GM20000 (cell line): ENCODE measurements at regions not wholly inside any gene's neighbourhood (a gene's known extent, or its start where the extent isn't known, plus 50 kb on each side); places are given as distances from the start of the nearest gene placed in this dataset.
A peak's percentile ranks its signal among the peaks of the same experiment; 100 is the strongest.
"Not testable (repeated sequence)": the region's sequence is repeated elsewhere in the genome, so short reads cannot be mapped to it uniquely, and the experiment has no call there.

Source experiments
- DNase-seq: peaks from one replicate; pipeline ENCODE4 v3.0.0; 2012; ENCODE audit warnings: low spot score
- CTCF ChIP-seq: IDR thresholded peaks from 2 replicates; pipeline ENCODE4 v1.5.1; 2012; ENCODE audit warnings: mild to moderate bottlenecking, control low read depth; ENCODE audit errors: extremely low read depth, missing control alignments

- DNase-seq, result not testable (repeated sequence)
- TF ChIP-seq CTCF, result peak; percentile 0
Observed at GRCh38 chr2:76172154-76172595, 461.5 kb upstream of the GCFC2 start.

GRCh38 chr2:76170856-76171255 is 460.1 kb upstream of the GCFC2 start:
- DNase-seq, result no peak
- no peak for TF ChIP-seq CTCF

GRCh38 chr2:76170009-76170384 is 459.3 kb upstream of the GCFC2 start:
- no peak for TF ChIP-seq CTCF

GRCh38 chr2:76169276-76170008 is 458.7 kb upstream of the GCFC2 start:
- TF ChIP-seq CTCF, result no peak
- no peak for DNase-seq

More at GRCh38 chr2:76170009-76170384, 459.3 kb upstream of the GCFC2 start:
- DNase-seq, result no peak

GRCh38 chr2:76163860-76164259 is 453.1 kb upstream of the GCFC2 start:
- TF ChIP-seq CTCF, result no peak
- no peak for DNase-seq

GRCh38 chr2:76160670-76161069 is 450.0 kb upstream of the GCFC2 start:
- DNase-seq, result no peak
- no peak for TF ChIP-seq CTCF

- no peak for DNase-seq
- no peak for TF ChIP-seq CTCF
Observed at GRCh38 chr2:76159042-76159648, 448.4 kb upstream of the GCFC2 start.
